H1 (cell line): ENCODE measurements at regions not wholly inside any gene's neighbourhood (a gene's known extent, or its start where the extent isn't known, plus 50 kb on each side); places are given as distances from the start of the nearest gene placed in this dataset.

Experiments
- CTCF ChIA-PET: fragments of 300-600 bp; sonication (Branson Sonifier 250); formaldehyde crosslinking; loops from one replicate; lab custom pipeline; 2021; ENCODE audit not compliant: partially characterized antibody; lab: Charles Lee
- POLR2A ChIA-PET: fragments of 300-600 bp; sonication (Branson Sonifier 250); formaldehyde crosslinking; loops from one replicate; lab custom pipeline; 2021; ENCODE audit warnings: inconsistent platforms; ENCODE audit not compliant: partially characterized antibody; lab: Charles Lee
- DNase-seq, 2 experiments: peaks; one replicate each; pipeline versions ENCODE4 v3.0.0 to v3.0.0-alpha.2; 2010 to 2022; ENCODE audit warnings: low spot score in 2 of 2, low read depth in 1 of 2, mixed read lengths in 1 of 2
- FAIRE-seq: peaks from 2 replicates; lab custom pipeline; 2011; peaks lifted over from hg19 to GRCh38; lab: Jason Lieb, UNC
- H2AFZ ChIP-seq: 2 replicates; pipeline ENCODE4 v1.8.1; 2012; ENCODE audit warnings: low read length, inconsistent platforms
- H2AK5ac ChIP-seq: 2 replicates; pipeline ENCODE4 v1.6.1; 2013; ENCODE audit warnings: low read depth, low read length
- H2BK120ac ChIP-seq: replicated peaks from 2 replicates; pipeline ENCODE3; 2013; ENCODE audit warnings: low read depth, low read length, inconsistent platforms
- H2BK12ac ChIP-seq: 2 replicates; pipeline ENCODE4 v1.6.1; 2013; ENCODE audit warnings: low read depth, low read length
- H2BK15ac ChIP-seq: 2 replicates; pipeline ENCODE4 v1.6.1; 2013; ENCODE audit warnings: low read length
- H2BK20ac ChIP-seq: 2 replicates; pipeline ENCODE4 v1.6.1; 2013; ENCODE audit warnings: low read length
- H2BK5ac ChIP-seq: 2 replicates; pipeline ENCODE4 v1.6.1; 2013; ENCODE audit warnings: low read depth, low read length
- H3K14ac ChIP-seq: 2 replicates; pipeline ENCODE4 v1.6.1; 2013; ENCODE audit warnings: inconsistent platforms; ENCODE audit not compliant: insufficient read length
- H3K18ac ChIP-seq: 2 replicates; pipeline ENCODE4 v1.6.1; 2013; ENCODE audit warnings: low read length; ENCODE audit errors: extremely low read depth
- H3K23ac ChIP-seq: 2 replicates; pipeline ENCODE4 v1.6.1; 2013; ENCODE audit warnings: inconsistent platforms; ENCODE audit not compliant: insufficient read length
- H3K23me2 ChIP-seq: 2 replicates; pipeline ENCODE4 v1.6.1; 2013; ENCODE audit warnings: low read depth, low read length
- H3K27ac ChIP-seq: 2 replicates; pipeline ENCODE4 v1.6.1; 2011; ENCODE audit warnings: low read depth, low read length, inconsistent platforms
- H3K27me3 ChIP-seq, 4 experiments: replicated peaks in 1 of 4; 1 replicate in 1 of 4; 2 replicates in 3 of 4; pipeline versions ENCODE4 v1.6.1 to v1.8.1; 2011 to 2013; ENCODE audit warnings: low read length in 3 of 4, mild to moderate bottlenecking in 3 of 4, inconsistent platforms in 2 of 4, mixed read lengths in 2 of 4, moderate library complexity in 1 of 4; ENCODE audit not compliant: control insufficient read depth in 3 of 4, insufficient read depth in 3 of 4; ENCODE audit errors: extremely low read depth in 1 of 4
- H3K36me3 ChIP-seq, 4 experiments: 2 replicates each; pipeline versions ENCODE4 v1.6.1 to v1.8.1; 2011 to 2013; ENCODE audit warnings: mild to moderate bottlenecking in 4 of 4, low read length in 3 of 4, moderate library complexity in 2 of 4, control low read depth in 1 of 4, inconsistent platforms in 1 of 4; ENCODE audit not compliant: insufficient read depth in 4 of 4, control insufficient read depth in 2 of 4
- H3K4ac ChIP-seq: replicated peaks from 2 replicates; pipeline ENCODE3; 2013; ENCODE audit warnings: low read length, low read depth, mixed read lengths, inconsistent platforms; ENCODE audit not compliant: insufficient read length
- H3K4me1 ChIP-seq, 4 experiments: replicated peaks in 1 of 4; 1 replicate in 1 of 4; 2 replicates in 3 of 4; pipeline versions ENCODE4 v1.6.1 to v1.8.1; 2011 to 2013; ENCODE audit warnings: low read length in 3 of 4, inconsistent platforms in 2 of 4, mixed read lengths in 1 of 4; ENCODE audit not compliant: insufficient read depth in 4 of 4, control insufficient read depth in 3 of 4
- H3K4me2 ChIP-seq, 2 experiments: 2 replicates each; pipeline versions ENCODE4 v1.6.1 to v1.8.1; 2011 to 2013; ENCODE audit warnings: low read depth in 2 of 2, low read length in 2 of 2, control low read depth in 1 of 2, inconsistent platforms in 1 of 2, mild to moderate bottlenecking in 1 of 2; ENCODE audit not compliant: insufficient read depth in 1 of 2
- H3K4me3 ChIP-seq, 4 experiments: fragments of 200-600, 300-600 bp in 1 of 4; sonication (generic), shearing (Covaris generic), sonication (Bioruptor Twin) in 1 of 4; 2 replicates each; pipeline versions ENCODE4 v1.5.1 to v1.8.1; 2011 to 2016; ENCODE audit warnings: low read length in 4 of 4, low read depth in 3 of 4, control low read depth in 2 of 4, inconsistent platforms in 2 of 4, mild to moderate bottlenecking in 2 of 4, mixed read lengths in 1 of 4, moderate library complexity in 1 of 4; ENCODE audit not compliant: insufficient read depth in 2 of 4; ENCODE audit errors: extremely low read depth in 1 of 4
- H3K56ac ChIP-seq: replicated peaks from 2 replicates; pipeline ENCODE3; 2013; ENCODE audit warnings: low read depth, mild to moderate bottlenecking, mixed read lengths, low read length, inconsistent platforms; ENCODE audit not compliant: insufficient read length
- H3K79me1 ChIP-seq: 2 replicates; pipeline ENCODE4 v1.6.1; 2013; ENCODE audit warnings: low read depth, low read length, control low read depth
- H3K79me2 ChIP-seq, 2 experiments: 2 replicates each; pipeline versions ENCODE4 v1.6.1 to v1.8.1; 2012 to 2013; ENCODE audit warnings: low read length in 2 of 2, mild to moderate bottlenecking in 2 of 2, inconsistent platforms in 1 of 2; ENCODE audit not compliant: insufficient read depth in 2 of 2, control insufficient read depth in 1 of 2
- H3K9ac ChIP-seq, 4 experiments: replicated peaks in 1 of 4; 1 replicate in 1 of 4; 2 replicates in 3 of 4; pipeline versions ENCODE4 v1.6.1 to v1.8.1; 2011 to 2013; ENCODE audit warnings: low read depth in 3 of 4, low read length in 3 of 4, control low read depth in 2 of 4, mild to moderate bottlenecking in 2 of 4, moderate library complexity in 2 of 4, inconsistent platforms in 1 of 4; ENCODE audit errors: extremely low read depth in 1 of 4
- H3K9me3 ChIP-seq, 2 experiments: 2 replicates each; pipeline versions ENCODE4 v1.6.1 to v1.8.1; 2012 to 2013; ENCODE audit warnings: mild to moderate bottlenecking in 2 of 2, moderate library complexity in 2 of 2, control low read depth in 1 of 2, inconsistent platforms in 1 of 2, low read depth in 1 of 2, low read length in 1 of 2, mixed read lengths in 1 of 2; ENCODE audit not compliant: insufficient read depth in 2 of 2
- H4K20me1 ChIP-seq, 2 experiments: replicated peaks in 1 of 2; 2 replicates each; pipeline versions ENCODE3 to v1.8.1; 2011 to 2013; ENCODE audit warnings: inconsistent platforms in 2 of 2, low read length in 2 of 2, mild to moderate bottlenecking in 1 of 2; ENCODE audit not compliant: insufficient read depth in 2 of 2, control insufficient read depth in 1 of 2
- H4K5ac ChIP-seq: 2 replicates; pipeline ENCODE4 v1.6.1; 2013; ENCODE audit warnings: low read length, low read depth, mixed read lengths, inconsistent platforms; ENCODE audit not compliant: insufficient read length
- H4K8ac ChIP-seq: 2 replicates; pipeline ENCODE4 v1.8.0; 2013; ENCODE audit warnings: mild to moderate bottlenecking, moderate library complexity, low read length, inconsistent platforms; ENCODE audit not compliant: insufficient read depth; ENCODE audit errors: extremely low read depth
- H4K91ac ChIP-seq: replicated peaks from 2 replicates; pipeline ENCODE3; 2013; ENCODE audit warnings: low read length, mixed read lengths, inconsistent platforms; ENCODE audit not compliant: insufficient read length
- BCL11A ChIP-seq, 2 experiments: IDR thresholded peaks; one replicate each; pipeline ENCODE4 v1.6.1; 2011; ENCODE audit warnings: low read depth in 2 of 2, low read length in 2 of 2, mild to moderate bottlenecking in 2 of 2
- CHD2 ChIP-seq: IDR thresholded peaks from 2 replicates; pipeline ENCODE4 v1.6.1; 2012; ENCODE audit warnings: low read length, improper control_type of control experiment
- CREB1 ChIP-seq: IDR thresholded peaks from 2 replicates; pipeline ENCODE4 v1.6.1; 2012; ENCODE audit warnings: inconsistent platforms
- E2F6 ChIP-seq: IDR thresholded peaks from 2 replicates; pipeline ENCODE4 v1.6.1; 2012; ENCODE audit warnings: inconsistent platforms
- GABPA ChIP-seq: IDR thresholded peaks from 2 replicates; pipeline ENCODE4 v1.6.1; 2011; ENCODE audit warnings: mild to moderate bottlenecking, low read length, moderate library complexity, borderline replicate concordance; ENCODE audit not compliant: insufficient read depth
- RBBP5 ChIP-seq: IDR thresholded peaks from 2 replicates; pipeline ENCODE4 v1.7.1; 2012; ENCODE audit warnings: low read depth, mild to moderate bottlenecking, inconsistent platforms, low read length, moderate library complexity, borderline replicate concordance
- SIRT6 ChIP-seq: IDR thresholded peaks from one replicate; pipeline ENCODE4 v1.7.1; 2012; ENCODE audit warnings: low read length, inconsistent platforms
- SUZ12 ChIP-seq: fragments of 200-600 bp; sonication (generic); IDR thresholded peaks from 2 replicates; pipeline ENCODE4 v1.6.1; 2012; ENCODE audit warnings: mild to moderate bottlenecking, inconsistent platforms, low read length, moderate library complexity, mixed read lengths
- TAF1 ChIP-seq: IDR thresholded peaks from 2 replicates; pipeline ENCODE4 v1.6.1; 2011; ENCODE audit warnings: mild to moderate bottlenecking, low read depth, low read length
- WGBS, 2 experiments: shearing (Covaris generic) in 1 of 2; methylation state at CpG; one replicate each; pipeline versions ENCODE4 v1.1.6 to v1.1.7; 2013 to 2015; ENCODE audit warnings: low lambda C conversion rate in 2 of 2, mixed read lengths in 2 of 2, inconsistent platforms in 1 of 2, low coverage in 1 of 2, missing lambda C conversion rate in 1 of 2; ENCODE audit not compliant: insufficient replicate concordance in 2 of 2, insufficient coverage in 1 of 2, insufficient read length in 1 of 2; ENCODE audit errors: extremely low coverage in 1 of 2, missing lambda C conversion rate in 1 of 2; 5-methylcytosine and 5-hydroxymethylcytosine counted together
- TF ChIP-seq, protein P1 (sequence below): IDR thresholded peaks from 2 replicates; pipeline ENCODE4 v1.6.1; 2011; ENCODE audit warnings: low read depth, mild to moderate bottlenecking, low read length; ENCODE audit not compliant: insufficient read depth

- no peaks in the 10 kb centered on the region for H3K79me2 ChIP-seq
- H2AK5ac ChIP-seq: 0 out of 2 replicates have a peak overlapping the region, but pooled peaks have one; percentile 42
- no peak overlapping the region for H4K5ac ChIP-seq
- WGBS, 2 experiments: 92% methylated on average over 5 of the region's 5 CpGs; no CpG with 5 or more reads in 1 of the 2 experiments
- peaks cover 2 to 13% (median 4%) of the 10 kb centered on the region in 4 experiments; a peak in 4 of 7 replicates for H3K4me1 ChIP-seq
- H3K36me3 ChIP-seq: no peaks in the 10 kb centered on the region
- H3K27ac ChIP-seq: 0 out of 2 replicates have a peak overlapping the region, but pooled peaks have one; percentile 35
- peak overlapping the region; percentile 78; the same call in 1 of the 2 replicates for H2BK5ac ChIP-seq
- no peak overlapping the region for H3K23ac ChIP-seq
- H3K9me3 ChIP-seq: no peaks in the 10 kb centered on the region; a peak in 1 of 4 replicates
- peak overlapping the region; percentile 34; the same call in 1 of the 2 replicates for H2BK12ac ChIP-seq
- H3K9ac ChIP-seq: no peak overlapping the region
- H3K4me3 ChIP-seq: 0 out of 8 replicates have a peak overlapping the region, but pooled peaks of 1 of the 4 experiments have one; percentile 26
- CTCF ChIA-PET: no interaction called here
- H2AFZ ChIP-seq: 0 out of 2 replicates have a peak overlapping the region, but pooled peaks have one; percentile 2
- POLR2A ChIA-PET: no interaction called here
- DNase-seq: no peak
- no peak for FAIRE-seq
- peak overlapping the region; percentile 17 for H4K91ac ChIP-seq
- peak overlapping the region; percentile 57; the same call in 1 of the 2 replicates for H2BK20ac ChIP-seq
- no peaks in the 10 kb centered on the region for H3K27me3 ChIP-seq
- no peak overlapping the region for H3K14ac ChIP-seq
- peak overlapping the region in 1 of 2 experiments; percentile 54; a peak in 2 of 4 replicates for H3K4me2 ChIP-seq
- H3K79me1 ChIP-seq: no peaks in the 10 kb centered on the region
- peak overlapping the region; percentile 91 for H2BK120ac ChIP-seq
- H3K4ac ChIP-seq: peak overlapping the region; percentile 57
- H4K20me1 ChIP-seq: no peaks in the 10 kb centered on the region
- no peak overlapping the region for H2BK15ac ChIP-seq
- no peak overlapping the region for H3K56ac ChIP-seq
- peak overlapping the region; percentile 56 for H3K18ac ChIP-seq
- no peaks in the 10 kb centered on the region for H3K23me2 ChIP-seq
- H4K8ac ChIP-seq: no peak overlapping the region; the same call in 1 of the 2 replicates
- TF ChIP-seq, protein P1, sequence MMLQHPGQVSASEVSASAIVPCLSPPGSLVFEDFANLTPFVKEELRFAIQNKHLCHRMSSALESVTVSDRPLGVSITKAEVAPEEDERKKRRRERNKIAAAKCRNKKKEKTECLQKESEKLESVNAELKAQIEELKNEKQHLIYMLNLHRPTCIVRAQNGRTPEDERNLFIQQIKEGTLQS: no peak
- TF ChIP-seq CHD2 (no peak), SUZ12 (no peak), CREB1 (no peak), E2F6 (no peak), GABPA (no peak), SIRT6 (no peak), BCL11A (IDR thresholded peaks at IDR 0.05; ENCODE audit: low read depth in 2 of 2, low read length in 2 of 2) (no peak), RBBP5 (no peak), TAF1 (no peak)
These were observed 263.5 kb downstream of the YTHDC2 start for GRCh38 chr5:113776832-113777525.
